ENCODE measurements at regions not wholly inside any gene's neighbourhood (a gene's known extent, or its start where the extent isn't known, plus 50 kb on each side); places are given as distances from the start of the nearest gene placed in this dataset.
"Not testable (repeated sequence)": the region's sequence is repeated elsewhere in the genome, so short reads cannot be mapped to it uniquely, and the experiment has no call there.

- DNase-seq (ENCODE audit: low read depth in 2 of 2) = peak; percentile 76 to 80
- peaks cover 3% of the 10 kb centered on the region for H3K27me3 ChIP-seq (ENCODE audit: control insufficient read depth, insufficient read depth, low read length)
- H3K9ac ChIP-seq (ENCODE audit: insufficient read depth, low read length) = peak overlapping the region; percentile 65
- no peaks in the 10 kb centered on the region for H3K9me3 ChIP-seq (ENCODE audit: control insufficient read depth, insufficient read depth, low read depth, low read length)
- H3K4me2 ChIP-seq (ENCODE audit: extremely low read depth, insufficient read depth, low read length) = no peak overlapping the region
- no peaks in the 10 kb centered on the region for H3K79me2 ChIP-seq (ENCODE audit: control insufficient read depth, insufficient read depth, low read length)
- H4K20me1 ChIP-seq (ENCODE audit: control insufficient read depth, extremely low read depth, insufficient read depth, low read length) = no peaks in the 10 kb centered on the region
- H2AFZ ChIP-seq (ENCODE audit: low read length) = peak overlapping the region; percentile 80
- peak overlapping the region; percentile 49 to 79 (median 70) for H3K4me3 ChIP-seq (replicated peaks in 1 of 4; ENCODE audit: control extremely low read depth in 1 of 4, insufficient read depth in 1 of 4, low read depth in 3 of 4, low read length in 4 of 4)
- H3K4me1 ChIP-seq (ENCODE audit: control insufficient read depth, extremely low read depth, insufficient read depth, low read length) = no peaks in the 10 kb centered on the region
- H3K36me3 ChIP-seq (ENCODE audit: control insufficient read depth, insufficient read depth, low read length) = no peaks in the 10 kb centered on the region
- TF ChIP-seq CTCF (conservative IDR thresholded peaks at IDR 0.05 in 1 of 2, IDR thresholded peaks at IDR 0.05 in 1 of 2; ENCODE audit: low read depth in 1 of 2, low read length in 2 of 2) (no peak), EZH2 (IDR thresholded peaks at IDR 0.05; ENCODE audit: low read length, missing control alignments) (no peak)
- H3K27ac ChIP-seq (ENCODE audit: insufficient read depth, low read length) = peak overlapping the region; percentile 14
Measured at GRCh38 chr2:242088471-242089212, 219.1 kb downstream of the RTP5 start.

- H3K27me3 ChIP-seq (ENCODE audit: control insufficient read depth, insufficient read depth, low read length); H3K79me2 ChIP-seq (ENCODE audit: control insufficient read depth, insufficient read depth, low read length); H3K9ac ChIP-seq (ENCODE audit: insufficient read depth, low read length); H4K20me1 ChIP-seq (ENCODE audit: control insufficient read depth, extremely low read depth, insufficient read depth, low read length); H2AFZ ChIP-seq (ENCODE audit: low read length); H3K27ac ChIP-seq (ENCODE audit: insufficient read depth, low read length); H3K9me3 ChIP-seq (ENCODE audit: control insufficient read depth, insufficient read depth, low read depth, low read length); H3K36me3 ChIP-seq (ENCODE audit: control insufficient read depth, insufficient read depth, low read length); DNase-seq (ENCODE audit: low read depth in 2 of 2); H3K4me2 ChIP-seq (ENCODE audit: extremely low read depth, insufficient read depth, low read length); H3K4me1 ChIP-seq (ENCODE audit: control insufficient read depth, extremely low read depth, insufficient read depth, low read length): not testable (repeated sequence)
- H3K4me3 ChIP-seq (replicated peaks in 1 of 4; ENCODE audit: control extremely low read depth in 1 of 4, insufficient read depth in 1 of 4, low read depth in 3 of 4, low read length in 4 of 4) = peak overlapping the region; percentile 65 to 79 (median 71)
Measured at GRCh38 chr2:242089213-242089549, 219.7 kb downstream of the RTP5 start.

- H3K4me1 ChIP-seq (ENCODE audit: control insufficient read depth, extremely low read depth, insufficient read depth, low read length); H3K4me3 ChIP-seq (replicated peaks in 1 of 4; ENCODE audit: control extremely low read depth in 1 of 4, insufficient read depth in 1 of 4, low read depth in 3 of 4, low read length in 4 of 4); H4K20me1 ChIP-seq (ENCODE audit: control insufficient read depth, extremely low read depth, insufficient read depth, low read length); H3K36me3 ChIP-seq (ENCODE audit: control insufficient read depth, insufficient read depth, low read length); H3K27ac ChIP-seq (ENCODE audit: insufficient read depth, low read length); H2AFZ ChIP-seq (ENCODE audit: low read length); H3K79me2 ChIP-seq (ENCODE audit: control insufficient read depth, insufficient read depth, low read length); H3K27me3 ChIP-seq (ENCODE audit: control insufficient read depth, insufficient read depth, low read length); DNase-seq (ENCODE audit: low read depth in 2 of 2); H3K9me3 ChIP-seq (ENCODE audit: control insufficient read depth, insufficient read depth, low read depth, low read length); H3K4me2 ChIP-seq (ENCODE audit: extremely low read depth, insufficient read depth, low read length); H3K9ac ChIP-seq (ENCODE audit: insufficient read depth, low read length): not testable (repeated sequence)
Measured at GRCh38 chr2:242097278-242097677, 227.7 kb downstream of the RTP5 start.

GRCh38 chr2:242098034-242098433, 228.5 kb downstream of the RTP5 start:
- Histone ChIP-seq H2AFZ (ENCODE audit: low read length) (no peak overlapping the region), H3K4me1 (ENCODE audit: control insufficient read depth, extremely low read depth, insufficient read depth, low read length) (no peaks in the 10 kb centered on the region), H3K79me2 (ENCODE audit: control insufficient read depth, insufficient read depth, low read length) (no peaks in the 10 kb centered on the region), H3K9ac (ENCODE audit: insufficient read depth, low read length) (no peak overlapping the region), H3K27ac (ENCODE audit: insufficient read depth, low read length) (no peak overlapping the region), H4K20me1 (ENCODE audit: control insufficient read depth, extremely low read depth, insufficient read depth, low read length) (no peaks in the 10 kb centered on the region), H3K9me3 (ENCODE audit: control insufficient read depth, insufficient read depth, low read depth, low read length) (no peaks in the 10 kb centered on the region), H3K4me2 (ENCODE audit: extremely low read depth, insufficient read depth, low read length) (no peak overlapping the region), H3K36me3 (ENCODE audit: control insufficient read depth, insufficient read depth, low read length) (peaks cover 2% of the 10 kb centered on the region), H3K4me3 (replicated peaks in 1 of 4; ENCODE audit: control extremely low read depth in 1 of 4, insufficient read depth in 1 of 4, low read depth in 3 of 4, low read length in 4 of 4) (no peak overlapping the region), H3K27me3 (ENCODE audit: control insufficient read depth, insufficient read depth, low read length) (no peaks in the 10 kb centered on the region)
- DNase-seq (ENCODE audit: low read depth in 2 of 2) = no peak
- no peak for TF ChIP-seq EZH2 (IDR thresholded peaks at IDR 0.05; ENCODE audit: low read length, missing control alignments)
- no peak for TF ChIP-seq CTCF (conservative IDR thresholded peaks at IDR 0.05 in 1 of 2, IDR thresholded peaks at IDR 0.05 in 1 of 2; ENCODE audit: low read depth in 1 of 2, low read length in 2 of 2)

All from fibroblast of lung (primary cell).